ENCODE measurements at regions not wholly inside any gene's neighbourhood (a gene's known extent, or its start where the extent isn't known, plus 50 kb on each side); places are given as distances from the start of the nearest gene placed in this dataset.

GRCh38 chr11:70552167-70553150, 154.1 kb downstream of the CTTN start:
- no peaks in the 10 kb centered on the region for H3K27me3 ChIP-seq
- TF ChIP-seq CTCF (IDR thresholded peaks at IDR 0.05) (no peak), POLR2A (IDR thresholded peaks at IDR 0.05) (no peak)
- H3K4me3 ChIP-seq: no peak overlapping the region
- no peak overlapping the region for H3K27ac ChIP-seq
- no peaks in the 10 kb centered on the region for H3K4me1 ChIP-seq
- no peaks in the 10 kb centered on the region for H3K36me3 ChIP-seq
- H3K9me3 ChIP-seq: no peaks in the 10 kb centered on the region
- no peak for DNase-seq

DNA sequence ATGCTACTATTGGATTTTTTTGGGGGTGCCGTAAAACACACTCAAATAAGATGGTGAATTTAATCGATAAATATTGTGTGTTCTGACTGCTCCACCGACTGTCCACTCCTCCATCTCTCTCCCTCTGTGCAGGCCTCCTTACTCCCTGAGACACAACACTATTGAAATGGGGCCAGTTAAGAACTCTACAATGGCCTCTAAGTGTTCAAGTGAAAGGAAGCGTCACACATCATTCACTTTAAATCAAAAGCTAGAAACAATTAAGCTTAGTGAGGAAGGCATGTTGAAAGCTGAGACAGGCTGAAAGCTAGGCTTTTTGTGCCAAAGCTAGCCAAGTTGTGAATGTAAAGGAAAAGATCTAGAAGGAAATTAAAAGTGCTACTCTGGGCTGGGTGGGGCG, 156.7 kb downstream of the CTTN start:
- no peak for DNase-seq

GRCh38 chr11:70556884-70557741, 158.8 kb downstream of the CTTN start:
- no peaks in the 10 kb centered on the region for H3K9me3 ChIP-seq
- H3K27ac ChIP-seq: no peak overlapping the region
- no peaks in the 10 kb centered on the region for H3K36me3 ChIP-seq
- TF ChIP-seq CTCF (IDR thresholded peaks at IDR 0.05) (no peak), POLR2A (IDR thresholded peaks at IDR 0.05) (no peak)
- H3K4me1 ChIP-seq: no peaks in the 10 kb centered on the region
- H3K4me3 ChIP-seq: no peak overlapping the region
- H3K27me3 ChIP-seq: no peaks in the 10 kb centered on the region
- DNase-seq: peak in 1 of 3 donors; percentile 82

More for the DNA sequence above, 156.7 kb downstream of the CTTN start:
- TF ChIP-seq POLR2A (IDR thresholded peaks at IDR 0.05) (no peak), CTCF (IDR thresholded peaks at IDR 0.05) (no peak)
- no peak overlapping the region for H3K4me3 ChIP-seq
- H3K27ac ChIP-seq: no peak overlapping the region
- H3K4me1 ChIP-seq: no peaks in the 10 kb centered on the region
- H3K27me3 ChIP-seq: no peaks in the 10 kb centered on the region
- no peaks in the 10 kb centered on the region for H3K36me3 ChIP-seq
- no peaks in the 10 kb centered on the region for H3K9me3 ChIP-seq

- Histone ChIP-seq H3K4me3 (no peak overlapping the region), H3K4me1 (no peaks in the 10 kb centered on the region), H3K36me3 (no peaks in the 10 kb centered on the region), H3K27me3 (no peaks in the 10 kb centered on the region), H3K27ac (no peak overlapping the region), H3K9me3 (no peaks in the 10 kb centered on the region)
- DNase-seq: no peak
- TF ChIP-seq CTCF (IDR thresholded peaks at IDR 0.05) (no peak), POLR2A (IDR thresholded peaks at IDR 0.05) (no peak)
These were observed 159.6 kb downstream of the CTTN start for GRCh38 chr11:70557742-70558485.

GRCh38 chr11:70558681-70559080, 160.4 kb downstream of the CTTN start:
- TF ChIP-seq CTCF (IDR thresholded peaks at IDR 0.05) (no peak), POLR2A (IDR thresholded peaks at IDR 0.05) (no peak)
- no peaks in the 10 kb centered on the region for H3K27me3 ChIP-seq
- H3K36me3 ChIP-seq: no peaks in the 10 kb centered on the region
- no peak for DNase-seq
- no peak overlapping the region for H3K27ac ChIP-seq
- H3K4me1 ChIP-seq: no peaks in the 10 kb centered on the region
- H3K9me3 ChIP-seq: no peaks in the 10 kb centered on the region
- H3K4me3 ChIP-seq: no peak overlapping the region
